ENCODE measurements at regions not wholly inside any gene's neighbourhood (a gene's known extent, or its start where the extent isn't known, plus 50 kb on each side); places are given as distances from the start of the nearest gene placed in this dataset.

DNA sequence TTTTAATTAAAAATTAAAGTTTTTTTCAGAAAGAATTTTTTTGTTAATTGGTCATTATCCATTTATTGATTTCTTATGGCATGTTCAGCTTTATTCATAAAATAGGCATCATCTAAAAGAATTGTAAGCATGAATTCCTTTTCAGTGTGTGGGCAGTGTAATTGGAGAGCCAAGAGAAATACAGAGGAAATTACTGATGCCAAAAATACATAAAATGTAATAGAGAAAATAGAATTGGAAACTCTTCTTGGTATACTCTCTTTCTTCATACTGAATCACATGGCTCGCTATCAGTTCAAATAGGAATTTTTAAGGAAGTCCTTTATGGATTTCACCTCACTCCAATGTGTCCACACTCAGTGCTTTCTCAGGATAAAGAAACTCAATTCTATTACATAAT is 663.6 kb upstream of the NRXN1 start:
- no peak for DNase-seq

DNA sequence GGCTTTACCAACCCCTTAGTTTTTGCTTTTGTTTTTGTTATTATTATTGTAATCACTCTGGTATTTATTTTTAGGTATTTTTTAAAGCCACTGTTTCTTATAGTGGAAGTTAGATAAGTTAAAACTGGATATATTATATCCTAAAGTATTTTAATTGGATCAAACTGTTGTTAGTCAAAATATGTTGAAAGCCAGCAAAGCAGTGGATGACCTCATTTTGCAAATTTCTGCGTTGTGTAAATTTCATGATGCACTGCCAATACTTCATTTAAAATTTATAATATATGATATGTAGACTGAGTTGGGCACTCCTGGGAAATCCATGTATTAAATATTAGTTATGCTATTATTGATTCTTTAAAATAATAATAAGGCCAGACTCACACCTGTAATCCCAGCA is 661.7 kb upstream of the NRXN1 start:
- DNase-seq, result no peak

DNA sequence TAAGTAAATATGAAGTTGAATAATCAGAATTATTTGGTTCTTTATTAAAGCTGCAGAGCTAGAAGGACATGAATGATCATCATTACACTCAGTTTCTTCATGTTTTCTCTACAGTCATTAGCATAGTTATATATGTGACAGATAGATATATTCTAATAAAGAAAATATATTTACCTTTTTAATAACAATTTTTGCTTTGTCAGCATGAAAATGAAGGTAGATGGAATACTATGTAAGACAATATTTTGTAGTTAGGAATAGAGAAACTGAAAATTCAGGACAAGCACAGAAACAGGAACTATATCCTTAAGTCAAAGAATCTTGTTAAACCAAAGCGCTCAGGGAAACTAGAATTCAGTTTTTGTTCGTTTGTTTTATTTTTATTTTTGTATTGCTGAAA is 649.9 kb upstream of the NRXN1 start:
- no peak for DNase-seq

DNA sequence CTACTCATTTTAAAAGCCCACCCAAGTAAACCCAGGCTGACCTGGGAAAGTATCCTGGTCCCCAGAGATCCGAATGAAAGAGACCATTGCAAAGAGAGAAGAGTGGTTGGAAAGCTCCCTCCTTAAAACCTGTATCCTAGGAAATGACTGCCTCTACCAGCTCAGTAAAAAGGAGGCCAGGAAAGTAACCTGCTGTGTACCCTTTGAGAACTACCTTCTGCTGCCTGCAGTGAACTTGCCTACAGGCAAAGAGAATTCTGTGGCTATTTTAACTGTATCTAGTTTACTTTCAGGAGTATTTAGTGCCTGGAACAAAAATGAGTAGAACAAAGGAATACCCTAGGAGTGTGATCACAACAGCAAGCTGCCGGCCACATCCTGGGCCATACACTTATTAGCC is 641.7 kb upstream of the NRXN1 start:
- no peak for DNase-seq

DNA sequence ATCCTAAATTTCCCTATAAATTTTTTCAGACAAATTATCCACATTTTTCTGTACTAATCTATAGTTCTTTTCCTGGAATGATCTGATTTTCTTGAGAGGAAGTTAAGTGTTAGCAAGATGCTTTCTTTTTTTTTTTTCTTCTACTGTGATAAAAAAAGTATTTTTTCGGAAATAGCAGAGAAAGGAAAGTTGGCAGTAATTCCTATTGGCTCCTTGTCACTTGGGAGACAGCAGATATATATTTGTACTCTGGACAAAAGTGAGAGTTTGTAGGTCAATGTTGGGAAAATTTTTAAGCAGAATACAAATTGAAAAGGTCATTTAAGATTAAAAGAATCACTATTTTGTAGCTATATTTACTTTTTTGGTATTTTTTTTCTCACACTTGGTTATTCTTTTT is 635.7 kb upstream of the NRXN1 start:
- DNase-seq, result no peak

DNA sequence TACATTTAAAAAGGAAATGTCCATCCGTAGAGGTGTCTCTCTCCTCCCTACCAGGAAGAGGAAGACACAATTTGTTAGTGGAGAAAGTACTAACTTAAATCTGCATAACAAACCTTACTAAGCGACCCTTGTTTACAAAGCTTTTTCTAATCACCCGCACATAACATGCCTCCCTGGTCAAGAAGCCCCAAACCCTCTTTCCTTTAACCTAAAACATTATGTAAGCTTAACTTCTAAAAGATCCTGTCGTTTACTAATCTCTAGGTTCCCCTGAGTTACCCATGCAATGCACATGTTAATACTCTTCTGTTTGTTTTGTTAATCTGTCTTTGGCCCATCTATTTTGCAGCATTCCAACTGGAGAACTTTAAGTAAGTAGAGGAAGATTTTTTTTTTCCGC is 630.3 kb upstream of the NRXN1 start:
- DNase-seq, result no peak

DNA sequence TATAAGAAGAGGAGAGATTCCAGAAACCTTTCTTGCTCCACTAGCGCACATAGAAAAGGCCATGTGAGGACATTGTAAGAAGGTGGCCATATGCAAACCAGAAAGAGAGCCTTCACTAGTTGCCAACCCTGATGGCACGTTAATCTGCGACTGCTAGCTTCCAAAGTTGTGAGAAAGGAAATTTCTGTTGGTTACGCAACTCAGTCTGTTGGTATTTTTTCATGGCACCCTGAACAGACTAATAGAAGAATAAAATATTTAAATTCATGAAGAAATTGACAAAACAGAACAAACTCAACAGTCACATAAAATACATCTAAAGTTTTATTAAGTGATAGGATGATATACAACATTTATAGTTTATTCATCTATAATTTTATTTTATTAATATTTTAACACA is 625.9 kb upstream of the NRXN1 start:
- no peak for DNase-seq

DNA sequence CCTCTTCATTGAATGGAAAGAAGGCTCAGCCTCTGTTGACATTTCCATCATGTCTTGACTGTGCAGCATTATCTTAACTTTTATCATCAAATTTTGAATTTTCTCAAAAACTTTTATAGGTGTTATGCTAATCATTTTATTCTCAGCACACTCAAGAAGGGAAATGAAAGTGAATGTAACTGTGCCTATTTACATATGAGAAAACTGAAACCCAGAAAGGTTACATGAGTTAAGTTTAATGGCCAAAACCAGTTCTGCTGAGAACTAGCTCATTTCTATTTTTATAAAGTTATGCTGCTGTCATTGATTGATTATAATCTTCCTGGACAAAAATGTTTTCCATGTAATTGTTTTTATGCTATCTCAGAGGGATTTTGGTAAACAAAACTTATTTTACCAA is 618.8 kb upstream of the NRXN1 start:
- no peak for DNase-seq

DNA sequence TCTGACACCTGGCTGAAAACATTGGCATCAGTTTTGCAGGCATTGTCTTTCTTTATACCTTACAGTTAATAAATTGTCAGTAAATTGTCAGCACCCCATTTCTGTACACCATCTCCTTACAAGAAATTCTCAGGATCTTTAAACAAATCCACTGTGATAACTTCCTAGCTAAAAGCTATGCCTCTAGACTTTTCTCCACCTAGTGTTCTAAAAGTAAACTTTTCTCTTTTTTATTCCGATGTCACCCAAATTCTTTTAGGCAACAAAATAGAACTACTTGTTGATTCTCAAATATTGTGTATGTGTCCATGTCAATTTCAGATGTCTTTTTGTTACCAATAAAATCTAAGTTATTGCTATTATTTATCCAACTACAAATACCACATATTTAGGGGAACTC is 617.4 kb upstream of the NRXN1 start:
- DNase-seq, result no peak

DNA sequence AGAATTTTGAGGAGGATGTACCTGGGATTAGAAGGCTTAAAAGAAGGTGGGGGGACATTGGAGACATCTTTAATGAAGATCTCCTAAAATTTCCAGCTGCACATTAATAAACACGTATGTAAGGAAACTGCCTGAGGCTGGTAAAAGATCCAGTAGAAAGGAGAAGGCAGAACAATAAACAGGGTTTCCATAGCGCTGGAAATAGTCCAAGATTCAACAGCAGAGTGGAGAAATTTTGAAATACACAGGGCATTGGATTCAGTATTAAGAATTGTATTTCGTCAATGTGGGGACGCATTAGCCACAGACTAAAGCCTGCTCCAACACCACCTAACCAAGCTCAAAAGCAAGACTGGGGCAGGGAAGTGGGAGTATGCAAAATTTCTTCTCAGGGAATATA is 606.9 kb upstream of the NRXN1 start:
- DNase-seq, result no peak

DNA sequence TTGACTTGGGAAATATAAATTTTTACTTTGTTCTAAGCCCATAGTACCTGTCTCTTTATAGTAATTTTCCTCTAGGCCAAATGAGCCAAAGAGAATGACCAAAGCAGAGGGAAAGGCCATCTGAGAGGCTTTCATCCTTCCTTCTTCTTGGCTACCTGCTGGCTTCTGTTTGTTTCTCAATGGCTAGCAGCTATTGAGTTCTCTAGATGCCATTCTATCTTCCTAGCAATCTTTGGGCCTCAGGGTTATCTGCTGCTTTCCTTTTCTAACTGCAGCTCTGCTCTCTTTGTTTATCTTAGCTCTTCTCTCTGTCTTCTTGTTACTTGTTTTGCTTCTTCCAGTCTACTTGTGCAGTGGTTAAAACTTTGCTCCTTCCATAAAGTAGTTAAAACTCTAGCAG is 601.1 kb upstream of the NRXN1 start:
- DNase-seq, result no peak

DNA sequence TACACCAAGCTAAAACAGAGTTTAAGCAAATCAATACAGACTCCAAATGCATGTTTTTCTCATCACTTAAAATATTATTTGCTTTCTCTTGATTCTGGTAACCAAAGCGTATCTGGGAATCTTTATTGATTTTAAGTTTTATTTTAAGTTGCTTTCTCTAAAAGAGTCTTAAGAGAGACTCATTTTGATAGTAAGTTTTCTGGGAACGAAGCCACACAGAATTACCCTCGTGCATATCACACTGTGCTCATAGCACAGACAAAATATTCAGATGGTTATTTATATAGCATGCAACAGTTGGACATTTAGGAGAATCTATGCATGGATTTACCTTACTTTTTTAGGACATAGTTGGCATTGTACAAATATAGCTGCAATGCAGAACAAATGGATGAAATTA is 597.5 kb upstream of the NRXN1 start:
- no peak for DNase-seq

DNA sequence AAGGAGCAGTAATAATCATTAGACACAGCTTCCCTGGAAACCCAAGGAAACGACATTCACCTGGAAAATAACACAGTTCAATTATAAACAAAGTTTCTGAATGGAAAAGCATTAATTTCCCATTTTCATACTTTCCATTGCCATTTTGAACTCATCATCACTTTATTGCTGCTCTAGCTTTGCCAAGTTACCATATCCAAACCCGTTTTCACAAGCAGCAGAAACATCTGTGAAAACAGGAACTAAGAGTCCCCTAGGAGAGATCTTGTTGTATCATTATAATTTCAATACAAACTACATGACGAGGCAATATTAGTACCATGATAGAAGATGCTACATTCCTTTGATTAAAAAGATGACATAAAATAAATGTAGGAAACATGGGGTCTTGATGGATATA is 597.0 kb upstream of the NRXN1 start:
- no peak for DNase-seq

DNA sequence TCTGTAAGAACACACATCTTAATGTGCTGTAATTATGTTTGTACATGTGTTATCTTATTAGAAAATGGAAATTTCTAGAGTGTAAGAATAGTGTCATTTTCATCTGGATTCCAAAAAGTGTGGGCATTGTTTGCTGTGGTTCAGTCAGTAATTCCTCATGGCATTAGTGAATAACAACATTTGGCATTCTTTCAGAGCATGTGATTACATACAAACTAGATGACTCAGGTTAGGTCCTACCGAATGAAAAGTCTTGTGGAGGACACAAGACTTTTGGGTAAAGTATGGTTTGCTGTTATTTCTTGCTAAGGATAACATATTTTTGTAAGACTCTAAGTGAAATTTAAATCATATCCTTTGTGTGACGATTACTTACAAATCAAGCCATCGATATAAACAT is 593.1 kb upstream of the NRXN1 start:
- no peak for DNase-seq

DNA sequence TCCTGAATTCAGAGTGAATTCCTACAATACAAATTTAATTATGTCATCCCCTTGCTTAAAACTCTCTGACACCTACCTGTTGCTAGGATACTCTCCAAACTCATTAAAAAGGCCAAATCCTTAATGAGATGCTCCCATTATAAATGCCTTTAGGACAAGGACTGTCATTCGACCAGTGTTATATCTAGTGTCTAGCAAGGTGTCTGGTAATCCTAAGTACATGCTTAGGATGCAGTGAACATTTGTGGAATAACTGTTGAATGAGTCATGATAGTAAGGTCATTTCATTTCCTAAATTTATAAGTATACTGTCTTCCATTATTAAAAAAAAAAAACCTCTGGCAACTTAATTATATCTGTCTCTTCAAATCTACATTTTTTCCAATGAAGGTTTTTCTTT is 588.9 kb upstream of the NRXN1 start:
- no peak for DNase-seq

DNA sequence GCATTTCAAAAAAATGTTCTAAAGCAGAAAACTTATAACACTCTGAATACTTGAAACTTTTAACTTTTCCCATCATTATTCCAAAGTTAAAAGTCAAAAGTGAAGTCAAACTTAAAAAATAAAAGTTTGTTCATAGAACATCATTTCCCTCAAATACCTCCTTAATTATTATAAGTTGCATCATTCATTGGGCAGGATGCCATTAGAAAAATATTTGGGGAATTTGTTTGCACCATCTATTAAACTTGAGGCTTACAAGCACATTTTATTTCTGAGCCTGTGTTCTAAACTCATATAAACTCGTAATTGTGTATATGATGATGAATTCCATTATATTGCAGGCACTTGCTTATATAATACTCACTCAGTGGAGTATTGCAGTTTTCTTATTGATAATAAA is 588.0 kb upstream of the NRXN1 start:
- DNase-seq, result no peak

DNA sequence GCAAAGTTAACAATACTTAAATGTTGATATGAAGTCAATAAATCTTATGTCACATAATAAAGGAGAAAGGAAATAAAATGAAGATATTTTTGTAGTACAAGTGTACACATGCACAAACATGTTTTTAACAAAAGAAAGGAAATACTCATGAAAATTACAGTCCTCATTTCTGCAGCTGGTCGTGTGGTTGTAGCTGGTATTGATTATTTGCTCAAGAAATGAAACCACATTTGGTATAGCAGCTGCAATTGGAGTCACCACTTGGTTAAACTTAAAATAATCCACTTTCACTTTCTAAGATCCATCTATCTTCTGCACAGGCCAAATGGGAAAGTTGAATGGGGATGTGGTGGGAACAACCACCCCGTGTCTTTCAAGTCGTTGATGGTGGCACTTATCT is 580.5 kb upstream of the NRXN1 start:
- no peak for DNase-seq

DNA sequence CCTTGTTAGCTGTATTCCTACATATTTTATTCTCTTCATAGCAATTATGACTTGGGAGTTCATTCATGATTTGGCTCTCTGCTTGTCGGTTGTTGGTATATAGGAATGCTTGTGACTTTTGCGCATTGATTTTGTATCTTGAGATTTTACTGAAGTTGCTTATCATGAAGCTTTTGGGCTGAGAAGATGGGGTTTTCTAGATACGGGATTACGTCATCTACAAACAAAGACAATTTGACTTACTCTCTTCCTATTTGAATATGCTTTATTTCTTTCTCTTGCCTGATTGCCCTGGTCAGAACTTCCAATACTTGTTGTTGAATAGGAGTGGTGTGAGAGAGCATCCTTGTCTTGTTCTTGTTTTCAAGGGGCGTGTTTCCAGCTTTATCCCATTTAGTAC is 569.8 kb upstream of the NRXN1 start:
- DNase-seq, result no peak

DNA sequence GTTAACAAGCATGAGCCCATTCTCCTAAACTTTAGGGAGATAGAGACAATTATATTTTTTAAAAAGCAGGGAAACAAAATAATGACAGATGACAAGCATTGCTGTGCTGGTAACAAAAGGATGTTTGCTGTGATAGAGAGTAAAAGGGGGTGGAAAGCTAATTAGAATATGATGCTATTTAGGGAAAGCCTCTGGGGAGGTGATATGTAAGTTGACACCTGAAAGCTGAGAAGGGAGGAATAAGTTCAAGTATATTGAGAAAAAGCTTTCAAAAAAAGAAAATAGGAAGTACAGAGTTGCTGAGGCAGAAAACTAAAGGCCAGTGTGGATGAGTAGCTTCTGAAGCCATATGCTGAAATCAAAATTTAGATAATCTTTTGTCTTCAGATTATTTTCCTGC is 565.2 kb upstream of the NRXN1 start:
- no peak for DNase-seq

DNA sequence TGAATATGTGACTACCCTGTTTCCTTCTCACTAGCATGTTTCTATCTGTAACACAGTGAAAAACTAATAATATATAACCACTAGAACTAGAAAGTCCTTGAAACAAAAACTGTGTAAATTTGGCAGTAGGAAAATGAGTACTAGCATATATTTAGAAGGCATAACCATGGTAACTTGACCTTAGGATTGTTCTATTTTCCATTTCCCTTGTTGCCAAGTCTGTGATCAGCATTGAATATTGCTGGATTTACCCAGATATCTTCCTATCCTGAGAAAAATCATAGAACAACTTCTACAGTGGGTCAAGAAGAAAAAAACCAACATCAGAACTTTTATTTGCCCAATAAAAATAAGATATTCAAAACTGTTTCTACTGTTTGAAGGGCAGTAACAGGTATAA is 563.9 kb upstream of the NRXN1 start:
- no peak for DNase-seq

DNA sequence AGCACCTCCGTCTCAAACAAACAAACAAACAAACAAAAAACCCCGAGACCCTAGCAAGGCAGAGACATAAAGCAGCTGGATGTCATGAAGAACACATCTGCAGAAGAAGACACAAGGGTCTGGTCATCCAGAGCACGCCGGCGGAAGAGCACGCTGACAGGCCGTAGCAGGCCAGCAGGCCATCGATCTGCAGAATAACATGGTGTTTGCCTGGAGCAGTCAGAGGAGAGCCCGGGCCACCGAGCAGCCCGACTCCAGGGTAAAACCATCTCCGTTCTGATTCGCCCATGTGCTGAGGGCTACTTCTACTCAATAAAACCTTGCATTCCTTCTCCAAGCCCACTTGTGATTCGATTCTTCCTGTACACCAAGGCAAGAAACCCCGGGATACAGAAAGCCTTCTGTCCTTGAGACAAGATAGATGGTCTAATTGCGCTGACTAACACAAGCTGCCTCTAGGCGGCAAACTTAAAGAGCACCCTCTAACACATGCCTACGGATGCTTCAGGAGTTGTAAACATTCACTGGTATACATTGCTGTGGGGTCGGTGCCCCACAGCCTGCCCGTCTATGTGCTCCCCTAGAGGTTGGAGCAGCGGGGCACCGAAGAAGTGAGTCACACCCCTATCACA is 549.8 kb upstream of the NRXN1 start:
- no peak for DNase-seq

DNA sequence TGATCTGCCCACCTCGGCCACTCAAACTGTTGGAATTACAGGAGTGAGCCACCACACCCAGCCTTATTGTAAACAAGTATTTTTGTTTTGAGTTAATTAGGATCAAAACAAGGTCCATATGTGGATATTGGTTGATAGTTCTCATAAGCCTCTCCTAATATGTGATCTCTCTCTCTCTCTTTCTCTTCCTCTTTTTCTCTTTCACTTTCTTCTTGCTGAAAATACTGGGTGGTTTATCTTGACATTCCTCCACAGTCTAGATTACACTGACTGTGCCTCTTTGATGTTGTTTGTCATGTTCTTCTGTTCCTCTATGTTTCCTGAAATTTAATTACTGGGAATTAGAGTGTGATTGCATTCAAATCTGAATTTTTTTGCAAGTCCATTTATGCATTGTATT is 547.5 kb upstream of the NRXN1 start:
- no peak for DNase-seq

DNA sequence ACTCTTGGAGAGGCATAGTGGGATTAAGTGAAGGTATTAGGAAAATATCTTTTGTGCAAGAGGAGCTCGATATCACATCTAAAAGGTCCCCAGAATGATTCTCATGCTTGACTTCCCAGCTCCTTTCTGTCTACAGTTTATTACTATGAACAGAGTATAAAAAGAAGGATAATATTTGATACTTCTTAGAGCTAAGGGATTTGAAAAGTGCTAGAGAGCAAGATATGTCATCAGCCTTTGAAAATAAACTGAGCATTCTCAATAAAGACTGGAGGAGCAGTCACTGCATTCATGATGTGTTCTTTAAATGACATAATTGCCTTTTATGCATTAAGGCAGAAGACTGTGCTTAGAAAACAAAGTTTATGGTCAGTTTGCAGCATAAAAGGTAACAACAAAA is 543.2 kb upstream of the NRXN1 start:
- no peak for DNase-seq

DNA sequence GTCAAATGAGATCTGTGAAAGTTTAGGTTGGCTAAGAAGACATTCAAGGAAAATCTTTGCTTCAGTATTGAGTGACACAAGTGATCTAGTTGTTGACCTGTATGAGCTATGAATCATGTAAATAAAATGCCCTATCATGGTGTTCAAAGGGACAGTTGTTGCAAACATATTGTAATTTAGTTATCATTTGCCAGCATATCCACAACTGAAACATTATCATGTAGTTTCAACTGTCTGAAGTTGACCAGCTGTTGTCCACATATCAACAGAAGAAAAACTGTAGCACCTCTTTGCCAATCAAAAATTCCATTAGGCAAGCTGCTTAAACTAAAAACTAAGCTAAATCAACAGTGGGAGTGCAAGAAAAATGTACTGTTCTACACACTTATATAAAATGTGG is 527.1 kb upstream of the NRXN1 start:
- no peak for DNase-seq

DNA sequence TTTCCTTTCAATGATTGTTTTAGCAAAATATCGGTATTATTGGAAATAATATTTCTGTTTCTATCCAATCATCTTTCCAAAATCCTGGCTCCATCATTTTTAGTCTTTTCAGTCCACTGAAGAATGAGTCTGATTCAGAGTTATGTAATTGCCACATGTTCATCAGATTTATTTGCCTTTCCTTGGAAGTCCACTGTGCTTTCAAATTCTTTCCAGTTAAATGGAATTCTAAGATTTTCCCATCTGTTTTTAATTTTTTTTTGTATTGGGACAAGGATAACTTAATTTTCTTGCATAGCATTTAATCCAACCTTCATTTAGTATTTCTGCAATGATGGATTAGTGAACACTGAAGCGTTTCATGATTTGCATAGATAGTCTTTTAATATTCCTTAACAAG is 521.5 kb upstream of the NRXN1 start:
- no peak for DNase-seq

DNA sequence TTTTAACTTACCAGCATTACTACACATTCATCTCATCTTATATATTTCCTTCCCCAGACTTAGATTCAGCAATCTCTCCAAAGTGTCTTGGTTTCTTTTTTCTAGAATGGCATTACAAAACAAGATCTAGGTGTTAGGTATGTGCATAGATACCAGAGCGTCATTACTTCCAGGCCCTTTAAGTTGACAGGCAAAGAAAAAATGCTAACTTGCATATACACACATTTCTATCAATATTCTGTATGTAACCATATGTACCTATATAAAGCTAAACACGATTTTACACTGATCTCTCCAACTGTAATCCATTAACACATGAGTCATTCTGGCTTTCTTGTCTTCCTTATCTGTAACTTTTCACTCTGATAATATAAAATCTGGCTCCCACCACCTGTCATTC is 503.8 kb upstream of the NRXN1 start:
- no peak for DNase-seq
